Activated CD8-positive, alpha-beta memory T cell treated with anti-CD3 and anti-CD28 coated beads, Interleukin-2, amount 50 U/mL, for 4 hours (primary cell): ENCODE measurements at regions not wholly inside any gene's neighbourhood (a gene's known extent, or its start where the extent isn't known, plus 50 kb on each side); places are given as distances from the start of the nearest gene placed in this dataset.
A peak's percentile ranks its signal among the peaks of the same experiment; 100 is the strongest.
"Not testable (repeated sequence)": the region's sequence is repeated elsewhere in the genome, so short reads cannot be mapped to it uniquely, and the experiment has no call there.

Experiments used
- DNase-seq: peaks from one replicate; pipeline ENCODE4 v3.0.0-alpha.2; 2020

GRCh38 chr17:65360961-65361552 is 200.4 kb downstream of the AXIN2 start:
- DNase-seq, result no peak

- no peak for DNase-seq
Measured at GRCh38 chr17:65359016-65359415, 202.4 kb downstream of the AXIN2 start.

GRCh38 chr17:65356536-65356935 is 204.9 kb downstream of the AXIN2 start:
- no peak for DNase-seq

GRCh38 chr17:65355246-65355645 is 206.2 kb downstream of the AXIN2 start:
- no peak for DNase-seq

GRCh38 chr17:65349916-65350315 is 211.5 kb downstream of the AXIN2 start:
- DNase-seq, result no peak

- no peak for DNase-seq
Measured at GRCh38 chr17:65346166-65346565, 209.0 kb downstream of the RGS9 start.

GRCh38 chr17:65345261-65346005 is 208.3 kb downstream of the RGS9 start:
- peak; percentile 49 for DNase-seq

- DNase-seq, result no peak
Measured at GRCh38 chr17:65340401-65340800, 203.2 kb downstream of the RGS9 start.

GRCh38 chr17:65334406-65334805 is 197.2 kb downstream of the RGS9 start:
- no peak for DNase-seq

GRCh38 chr17:65332779-65333178 is 195.6 kb downstream of the RGS9 start:
- no peak for DNase-seq

- no peak for DNase-seq
Measured at GRCh38 chr17:65332375-65332774, 195.2 kb downstream of the RGS9 start.

- no peak for DNase-seq
Measured at GRCh38 chr17:65328567-65328966, 191.4 kb downstream of the RGS9 start.

- DNase-seq, result no peak
Measured at GRCh38 chr17:65324611-65325342, 187.6 kb downstream of the RGS9 start.

GRCh38 chr17:65323049-65323448 is 185.9 kb downstream of the RGS9 start:
- no peak for DNase-seq

- no peak for DNase-seq
Measured at GRCh38 chr17:65320820-65321219, 183.7 kb downstream of the RGS9 start.

- no peak for DNase-seq
Measured at GRCh38 chr17:65314212-65314611, 177.0 kb downstream of the RGS9 start.

GRCh38 chr17:65312718-65313377 is 175.7 kb downstream of the RGS9 start:
- DNase-seq, result no peak

GRCh38 chr17:65311261-65311660 is 174.1 kb downstream of the RGS9 start:
- no peak for DNase-seq

GRCh38 chr17:65307961-65308316 is 170.8 kb downstream of the RGS9 start:
- no peak for DNase-seq

GRCh38 chr17:65307081-65307960 is 170.2 kb downstream of the RGS9 start:
- no peak for DNase-seq

GRCh38 chr17:65305778-65306177 is 168.6 kb downstream of the RGS9 start:
- no peak for DNase-seq

- DNase-seq, result no peak
Measured at GRCh38 chr17:65305116-65305515, 167.9 kb downstream of the RGS9 start.

- DNase-seq, result not testable (repeated sequence)
Measured at GRCh38 chr17:65301882-65302281, 164.7 kb downstream of the RGS9 start.
